Activated naive CD4-positive, alpha-beta T cell treated with anti-CD3 and anti-CD28 coated beads for 36 hours (primary cell): ENCODE measurements at regions not wholly inside any gene's neighbourhood (a gene's known extent, or its start where the extent isn't known, plus 50 kb on each side); places are given as distances from the start of the nearest gene placed in this dataset.

Experiments used
- CTCF ChIA-PET: fragments of 350-600 bp; sonication (Branson Sonifier 250); formaldehyde crosslinking; loops from one replicate; lab custom pipeline; 2021; ENCODE audit warnings: antibody characterized with exemption; lab: Charles Lee
- DNase-seq: peaks from one replicate; pipeline ENCODE4 v3.0.0-alpha.2; 2020
- H3K27ac Mint-ChIP-seq: one replicate; pipeline ENCODE4 v1.8.0; 2021; ENCODE audit warnings: mild to moderate bottlenecking, mixed read lengths
- H3K27me3 Mint-ChIP-seq: one replicate; pipeline ENCODE4 v1.8.0; 2021; ENCODE audit warnings: low read depth, mixed read lengths
- H3K36me3 Mint-ChIP-seq: one replicate; pipeline ENCODE4 v1.8.0; 2021; ENCODE audit warnings: low read depth, mixed read lengths
- H3K4me1 Mint-ChIP-seq: one replicate; pipeline ENCODE4 v1.8.0; 2021; ENCODE audit warnings: low read depth, mixed read lengths
- H3K4me3 Mint-ChIP-seq: one replicate; pipeline ENCODE4 v1.8.0; 2021; ENCODE audit warnings: mild to moderate bottlenecking, moderate library complexity, mixed read lengths
- H3K9me3 Mint-ChIP-seq: one replicate; pipeline ENCODE4 v1.8.0; 2021; ENCODE audit warnings: mixed read lengths
- intact Hi-C: fragments of 100-400 bp; cut with micrococcal nuclease; formaldehyde crosslinking; loops from one replicate; pipeline ENCODE4 v1.15.1; 2023

DNA sequence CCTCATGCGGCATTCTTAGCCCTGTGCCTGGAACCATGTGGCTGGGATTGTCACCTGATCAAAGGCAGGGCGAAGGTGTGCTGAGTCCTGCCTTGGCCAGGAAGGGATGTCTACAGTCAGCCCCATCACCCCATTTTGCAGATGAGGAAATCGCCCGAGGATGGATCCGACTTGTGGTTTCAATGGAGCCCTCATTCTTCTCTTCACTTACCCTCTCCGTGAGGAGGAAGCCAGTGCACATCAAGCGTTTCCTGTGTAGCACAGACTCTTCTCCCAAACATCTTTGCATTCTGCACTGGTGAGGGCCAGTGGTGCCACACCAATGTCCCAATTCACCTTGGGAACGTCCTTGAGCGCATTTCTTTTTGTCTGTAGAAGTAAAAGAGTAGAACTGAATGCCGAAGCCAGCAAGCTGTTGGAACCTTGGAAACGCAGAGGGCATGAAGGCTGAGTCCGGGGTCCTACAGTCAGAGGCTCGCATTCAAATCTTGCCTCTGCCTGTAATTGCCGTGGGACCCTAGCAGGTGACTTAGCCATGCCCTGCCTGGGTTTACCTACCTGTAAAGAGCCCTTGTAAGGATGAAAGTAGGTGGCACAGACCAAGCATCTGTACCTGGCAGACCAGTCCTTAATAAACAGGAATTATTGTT lies 85.4 kb downstream of the IRF8 start:
- DNase-seq: no peak
- H3K4me1 Mint-ChIP-seq: peaks cover 59% of the 10 kb centered on the region
- peaks cover 6% of the 10 kb centered on the region for H3K27me3 Mint-ChIP-seq
- intact Hi-C loops: no loop called here
- no peaks in the 10 kb centered on the region for H3K9me3 Mint-ChIP-seq
- CTCF ChIA-PET: interaction anchor here (0.8 to 4.4 kb wide), 2 partner anchors 50 to 139 kb away, joined by 3 to 24 read pairs; no protein-coding TSS in a partner anchor
- no peaks in the 10 kb centered on the region for H3K36me3 Mint-ChIP-seq
- H3K4me3 Mint-ChIP-seq: peak overlapping the region; percentile 37
- peak overlapping the region; percentile 96 for H3K27ac Mint-ChIP-seq

- intact Hi-C loops: no loop called here
- Mint-ChIP-seq H3K27me3 (peaks cover 6% of the 10 kb centered on the region), H3K36me3 (no peaks in the 10 kb centered on the region), H3K27ac (peak overlapping the region; percentile 96), H3K4me3 (peak overlapping the region; percentile 37), H3K4me1 (peaks cover 61% of the 10 kb centered on the region), H3K9me3 (no peaks in the 10 kb centered on the region)
- peak; percentile 53 for DNase-seq
- CTCF ChIA-PET: interaction anchor here (4.4 kb wide), 1 partner anchor 51 kb away, joined by 24 read pairs; no protein-coding TSS in a partner anchor
Measured at GRCh38 chr16:85984947-85985451, 86.0 kb downstream of the IRF8 start.

DNA sequence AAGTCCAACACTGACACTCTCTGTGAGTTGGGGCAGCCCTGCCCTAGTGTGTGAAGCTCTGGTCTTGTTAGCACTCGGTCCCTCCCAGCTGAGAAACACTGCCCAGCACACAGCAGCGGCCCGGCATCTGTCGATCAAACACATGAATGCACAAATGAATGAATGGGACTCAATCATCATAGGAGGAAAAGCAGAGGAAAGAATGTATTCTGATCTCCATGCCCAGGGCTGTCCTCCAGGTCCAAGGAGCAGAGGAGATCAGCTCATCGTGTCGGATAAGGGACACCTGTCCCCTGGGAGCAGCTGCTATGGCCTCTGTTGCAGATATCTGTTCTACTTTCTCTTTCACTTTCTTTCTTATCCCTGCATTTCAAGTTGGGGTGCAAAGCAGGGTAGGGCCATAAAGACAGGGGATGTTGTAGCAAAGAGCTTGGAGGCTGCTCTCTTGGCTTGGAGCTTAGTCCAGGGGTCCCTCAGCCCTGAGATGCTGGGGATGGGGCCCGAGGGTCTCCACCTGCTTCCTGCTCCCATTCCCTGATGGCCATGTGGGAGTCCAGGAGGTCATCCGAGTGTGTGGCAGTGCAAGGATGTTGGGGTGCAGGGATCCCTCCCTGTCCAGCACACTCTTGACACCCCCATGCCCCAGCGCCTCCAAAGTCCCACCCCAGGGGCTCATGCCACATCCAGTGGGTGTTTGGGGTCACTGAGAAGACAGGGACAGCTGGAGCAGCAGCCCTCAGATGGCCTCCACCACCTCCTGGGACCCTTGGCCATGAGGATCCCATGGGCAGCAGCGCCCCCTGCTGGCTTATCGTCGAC lies 88.2 kb downstream of the IRF8 start:
- Mint-ChIP-seq H3K36me3 (no peaks in the 10 kb centered on the region), H3K4me3 (no peak overlapping the region), H3K27me3 (peaks cover 6% of the 10 kb centered on the region), H3K9me3 (peaks cover 3% of the 10 kb centered on the region), H3K4me1 (peaks cover 80% of the 10 kb centered on the region), H3K27ac (peak overlapping the region; percentile 96)
- DNase-seq: peak; percentile 58
- intact Hi-C loops: no loop called here
- CTCF ChIA-PET: interaction anchor here (0.6 to 5.2 kb wide), 28 partner anchors 11 to 171 kb away, joined by 3 to 163 read pairs (median 6); partner anchors contain the start of gene IRF8

- CTCF ChIA-PET: interaction anchor here (0.6 to 5.2 kb wide), 18 partner anchors 11 to 171 kb away, joined by 3 to 163 read pairs (median 7); partner anchors contain the start of gene IRF8
- peaks cover 6% of the 10 kb centered on the region for H3K27me3 Mint-ChIP-seq
- no peaks in the 10 kb centered on the region for H3K36me3 Mint-ChIP-seq
- peak overlapping the region; percentile 60 for H3K4me3 Mint-ChIP-seq
- intact Hi-C loops: loop anchor here (1.0 to 2.0 kb wide), 8 partner anchors 20 to 433 kb away; no protein-coding TSS in a partner anchor
- peak overlapping the region; percentile 96 for H3K27ac Mint-ChIP-seq
- peaks cover 85% of the 10 kb centered on the region for H3K4me1 Mint-ChIP-seq
- peaks cover 3% of the 10 kb centered on the region for H3K9me3 Mint-ChIP-seq
- no peak for DNase-seq
Measured at GRCh38 chr16:85987750-85988078, 88.8 kb downstream of the IRF8 start.

GRCh38 chr16:85988306-85988705 lies 89.3 kb downstream of the IRF8 start:
- Mint-ChIP-seq H3K4me3 (peak overlapping the region; percentile 60), H3K9me3 (peaks cover 3% of the 10 kb centered on the region), H3K27ac (peak overlapping the region; percentile 96), H3K4me1 (peaks cover 89% of the 10 kb centered on the region), H3K27me3 (peaks cover 6% of the 10 kb centered on the region), H3K36me3 (no peaks in the 10 kb centered on the region)
- CTCF ChIA-PET: interaction anchor here (0.9 to 5.2 kb wide), 18 partner anchors 11 to 172 kb away, joined by 3 to 163 read pairs (median 8); partner anchors contain the start of gene IRF8
- peak; percentile 45 for DNase-seq
- intact Hi-C loops: loop anchor here (1.0 to 2.0 kb wide), 8 partner anchors 19 to 434 kb away; no protein-coding TSS in a partner anchor

DNA sequence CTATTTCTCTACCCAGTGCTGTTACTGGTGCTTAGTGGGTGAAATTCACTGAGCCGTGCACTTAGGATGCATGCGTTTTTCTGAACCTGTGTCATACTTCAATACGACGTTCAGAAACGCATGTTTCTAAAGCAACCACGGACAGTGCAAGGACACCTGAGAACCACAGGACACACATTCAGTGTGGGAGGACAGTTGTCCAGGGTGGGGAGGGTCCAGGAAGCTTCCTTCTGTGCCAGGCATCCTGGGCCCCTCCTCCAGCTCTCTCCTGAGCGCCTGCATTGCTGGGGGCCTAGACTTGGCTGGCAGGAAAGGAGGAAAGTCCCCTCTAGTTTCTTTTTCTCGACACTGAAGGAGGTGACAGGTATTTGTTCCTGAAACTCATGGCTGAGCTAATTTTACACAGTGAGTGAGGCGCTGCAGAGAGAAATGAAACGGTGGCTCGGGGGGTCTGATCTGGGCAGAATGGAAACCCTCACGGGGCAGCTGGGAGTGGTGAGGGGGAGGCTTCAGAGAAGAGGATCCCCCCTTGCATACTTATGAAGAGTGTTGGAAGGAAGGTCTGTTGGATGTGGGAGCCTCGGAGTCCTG lies 89.9 kb downstream of the IRF8 start:
- peak overlapping the region; percentile 96 for H3K27ac Mint-ChIP-seq
- H3K4me3 Mint-ChIP-seq: peak overlapping the region; percentile 60
- intact Hi-C loops: loop anchor here (1.0 to 2.0 kb wide), 9 partner anchors 18 to 434 kb away; no protein-coding TSS in a partner anchor
- H3K4me1 Mint-ChIP-seq: peaks cover 89% of the 10 kb centered on the region
- H3K27me3 Mint-ChIP-seq: peaks cover 6% of the 10 kb centered on the region
- no peaks in the 10 kb centered on the region for H3K36me3 Mint-ChIP-seq
- DNase-seq: peak; percentile 79
- peaks cover 3% of the 10 kb centered on the region for H3K9me3 Mint-ChIP-seq
- CTCF ChIA-PET: interaction anchor here (0.9 to 5.2 kb wide), 19 partner anchors 10 to 168 kb away, joined by 3 to 163 read pairs (median 7); partner anchors contain the start of gene IRF8

DNA sequence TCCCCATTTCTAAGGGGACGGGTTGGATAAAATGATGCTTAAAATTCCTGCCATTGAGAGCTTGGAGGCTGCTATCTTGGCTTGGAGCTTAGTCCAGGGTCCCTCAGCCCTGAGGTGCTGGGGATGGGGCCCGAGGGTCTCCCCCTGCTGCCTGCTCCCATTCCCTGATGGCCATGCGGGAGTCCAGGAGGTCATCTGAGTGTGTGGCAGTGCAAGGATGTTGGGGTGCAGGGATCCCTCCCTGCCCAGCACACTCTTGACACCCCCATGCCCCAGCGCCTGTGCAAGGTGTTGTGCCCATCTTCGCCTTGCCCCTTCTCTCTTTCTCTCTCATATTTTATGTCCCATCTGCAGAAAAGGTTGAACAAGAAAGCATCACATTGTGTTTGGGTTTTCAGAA lies 90.4 kb downstream of the IRF8 start:
- peak overlapping the region; percentile 60 for H3K4me3 Mint-ChIP-seq
- peak overlapping the region; percentile 96 for H3K27ac Mint-ChIP-seq
- peaks cover 86% of the 10 kb centered on the region for H3K4me1 Mint-ChIP-seq
- peaks cover 3% of the 10 kb centered on the region for H3K27me3 Mint-ChIP-seq
- H3K36me3 Mint-ChIP-seq: no peaks in the 10 kb centered on the region
- H3K9me3 Mint-ChIP-seq: peaks cover 3% of the 10 kb centered on the region
- CTCF ChIA-PET: interaction anchor here (0.9 to 5.2 kb wide), 12 partner anchors 10 to 169 kb away, joined by 3 to 163 read pairs (median 6); no protein-coding TSS in a partner anchor
- DNase-seq: no peak
- intact Hi-C loops: loop anchor here (1.0 to 2.0 kb wide), 3 partner anchors 87 to 435 kb away; no protein-coding TSS in a partner anchor

GRCh38 chr16:85989863-85990643 lies 91.1 kb downstream of the IRF8 start:
- H3K27me3 Mint-ChIP-seq: no peaks in the 10 kb centered on the region
- intact Hi-C loops: loop anchor here (1.0 to 2.0 kb wide), 4 partner anchors 9 to 435 kb away; no protein-coding TSS in a partner anchor
- H3K27ac Mint-ChIP-seq: peak overlapping the region; percentile 96
- peak; percentile 37 for DNase-seq
- H3K4me1 Mint-ChIP-seq: peaks cover 85% of the 10 kb centered on the region
- no peaks in the 10 kb centered on the region for H3K36me3 Mint-ChIP-seq
- CTCF ChIA-PET: interaction anchor here (0.9 to 5.2 kb wide), 10 partner anchors 9 to 169 kb away, joined by 3 to 163 read pairs (median 6); no protein-coding TSS in a partner anchor
- H3K4me3 Mint-ChIP-seq: peak overlapping the region; percentile 39
- H3K9me3 Mint-ChIP-seq: peaks cover 3% of the 10 kb centered on the region

- intact Hi-C loops: loop anchor here (1.0 kb wide), 1 partner anchor 8 kb away; no protein-coding TSS in a partner anchor
- CTCF ChIA-PET: interaction anchor here (1.2 to 5.2 kb wide), 7 partner anchors 8 to 172 kb away, joined by 3 to 29 read pairs (median 7); no protein-coding TSS in a partner anchor
Measured at GRCh38 chr16:85990861-85991301, 91.9 kb downstream of the IRF8 start.

GRCh38 chr16:85991425-85991824 lies 92.5 kb downstream of the IRF8 start:
- H3K27me3 Mint-ChIP-seq: no peaks in the 10 kb centered on the region

More at GRCh38 chr16:85990861-85991301, 91.9 kb downstream of the IRF8 start:
- no peak for DNase-seq
- peaks cover 3% of the 10 kb centered on the region for H3K9me3 Mint-ChIP-seq
- H3K27me3 Mint-ChIP-seq: no peaks in the 10 kb centered on the region
- H3K36me3 Mint-ChIP-seq: no peaks in the 10 kb centered on the region
- peaks cover 85% of the 10 kb centered on the region for H3K4me1 Mint-ChIP-seq
- no peak overlapping the region for H3K4me3 Mint-ChIP-seq
- H3K27ac Mint-ChIP-seq: peak overlapping the region; percentile 96

More at GRCh38 chr16:85991425-85991824, 92.5 kb downstream of the IRF8 start:
- Mint-ChIP-seq H3K27ac (peak overlapping the region; percentile 96), H3K4me1 (peaks cover 85% of the 10 kb centered on the region), H3K9me3 (peaks cover 3% of the 10 kb centered on the region), H3K36me3 (no peaks in the 10 kb centered on the region), H3K4me3 (no peak overlapping the region)
- intact Hi-C loops: no loop called here
- CTCF ChIA-PET: interaction anchor here (0.7 to 3.4 kb wide), 5 partner anchors 21 to 172 kb away, joined by 3 to 21 read pairs (median 5); no protein-coding TSS in a partner anchor
- DNase-seq: no peak
